ENCODE measurements at regions not wholly inside any gene's neighbourhood (a gene's known extent, or its start where the extent isn't known, plus 50 kb on each side); places are given as distances from the start of the nearest gene placed in this dataset.
"Not testable (repeated sequence)": the region's sequence is repeated elsewhere in the genome, so short reads cannot be mapped to it uniquely, and the experiment has no call there.

DNA sequence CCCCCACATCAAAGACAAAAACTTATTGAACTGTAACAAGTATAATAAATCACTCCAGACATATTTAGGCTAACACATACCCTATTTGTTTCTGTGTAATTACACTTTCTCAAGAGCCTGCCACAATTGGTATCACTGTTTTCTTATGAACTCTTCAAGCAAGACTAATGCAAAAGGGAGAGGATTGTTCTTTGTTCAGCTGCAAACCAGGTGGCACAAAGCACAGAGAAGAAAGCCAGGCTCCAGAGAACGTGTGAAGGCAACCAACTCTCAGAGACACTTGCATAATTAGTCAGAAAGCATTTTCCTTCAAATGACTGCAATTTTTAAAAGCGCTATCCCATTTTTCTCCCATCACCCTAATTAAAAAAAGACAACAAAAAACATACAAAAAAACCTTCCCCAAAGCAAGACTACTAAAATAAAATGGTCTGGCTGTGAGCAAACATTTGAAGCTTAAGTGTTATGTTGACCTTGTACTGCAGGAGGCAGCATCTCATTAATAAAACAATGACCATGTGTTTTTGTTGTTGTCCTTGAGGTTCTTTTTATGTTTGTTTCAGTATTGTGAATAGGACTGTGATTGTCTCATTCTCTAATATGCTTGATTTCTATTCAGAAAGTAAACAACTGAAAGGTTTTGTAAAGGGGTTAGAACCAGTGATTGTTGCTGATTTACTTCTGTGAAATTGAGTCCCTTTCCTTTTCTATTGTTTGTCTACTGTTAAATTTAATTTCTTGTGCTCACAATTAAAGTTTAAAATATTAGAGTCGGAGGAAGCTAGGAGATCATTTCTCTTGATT lies 452.7 kb upstream of the PDE3A start:
- Histone ChIP-seq H3K4me3 (no peak overlapping the region), H3K27me3 (no peaks in the 10 kb centered on the region), H3K4me1 (ENCODE audit: low read depth) (no peaks in the 10 kb centered on the region), H3K36me3 (no peaks in the 10 kb centered on the region), H3K9me3 (ENCODE audit: low read depth) (no peaks in the 10 kb centered on the region), H3K27ac (no peak overlapping the region)
- DNase-seq (ENCODE audit: low read depth in 1 of 2, low spot score in 1 of 2) = peak; percentile 47 to 78
- TF ChIP-seq, protein P1, sequence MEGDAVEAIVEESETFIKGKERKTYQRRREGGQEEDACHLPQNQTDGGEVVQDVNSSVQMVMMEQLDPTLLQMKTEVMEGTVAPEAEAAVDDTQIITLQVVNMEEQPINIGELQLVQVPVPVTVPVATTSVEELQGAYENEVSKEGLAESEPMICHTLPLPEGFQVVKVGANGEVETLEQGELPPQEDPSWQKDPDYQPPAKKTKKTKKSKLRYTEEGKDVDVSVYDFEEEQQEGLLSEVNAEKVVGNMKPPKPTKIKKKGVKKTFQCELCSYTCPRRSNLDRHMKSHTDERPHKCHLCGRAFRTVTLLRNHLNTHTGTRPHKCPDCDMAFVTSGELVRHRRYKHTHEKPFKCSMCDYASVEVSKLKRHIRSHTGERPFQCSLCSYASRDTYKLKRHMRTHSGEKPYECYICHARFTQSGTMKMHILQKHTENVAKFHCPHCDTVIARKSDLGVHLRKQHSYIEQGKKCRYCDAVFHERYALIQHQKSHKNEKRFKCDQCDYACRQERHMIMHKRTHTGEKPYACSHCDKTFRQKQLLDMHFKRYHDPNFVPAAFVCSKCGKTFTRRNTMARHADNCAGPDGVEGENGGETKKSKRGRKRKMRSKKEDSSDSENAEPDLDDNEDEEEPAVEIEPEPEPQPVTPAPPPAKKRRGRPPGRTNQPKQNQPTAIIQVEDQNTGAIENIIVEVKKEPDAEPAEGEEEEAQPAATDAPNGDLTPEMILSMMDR (IDR thresholded peaks at IDR 0.05; ENCODE audit: low read depth, low read length) = peak; percentile 65

DNA sequence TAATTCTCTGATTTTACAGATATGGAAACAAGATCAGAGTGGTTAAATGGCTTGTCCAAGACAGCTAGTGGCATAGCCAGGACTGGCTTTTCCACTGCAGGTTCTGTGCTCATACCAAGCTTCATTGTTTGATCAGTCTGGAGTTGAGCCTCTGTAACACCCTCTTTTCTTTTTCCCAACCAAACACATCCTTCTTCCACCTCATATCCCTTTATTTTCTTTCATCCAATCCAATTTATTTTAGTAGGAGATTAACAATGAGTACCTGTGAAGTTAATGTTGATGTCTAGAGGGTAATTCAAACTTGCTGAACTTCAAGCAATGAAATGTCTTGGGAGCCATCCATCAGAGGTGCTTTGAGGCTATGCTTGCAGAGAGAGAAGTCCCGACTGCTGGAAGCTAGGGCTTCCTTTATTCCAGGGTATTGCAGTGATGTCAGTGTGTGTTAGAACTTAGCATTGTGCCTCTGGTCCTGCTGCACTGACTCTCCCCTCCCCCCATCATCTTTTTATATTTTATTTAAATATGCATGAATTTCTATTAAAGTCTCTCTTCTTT lies 452.1 kb upstream of the PDE3A start:
- DNase-seq (ENCODE audit: low read depth in 1 of 2, low spot score in 1 of 2) = no peak
- Histone ChIP-seq H3K4me1 (ENCODE audit: low read depth) (no peaks in the 10 kb centered on the region), H3K36me3 (no peaks in the 10 kb centered on the region), H3K4me3 (no peak overlapping the region), H3K27ac (no peak overlapping the region), H3K27me3 (no peaks in the 10 kb centered on the region), H3K9me3 (ENCODE audit: low read depth) (no peaks in the 10 kb centered on the region)
- TF ChIP-seq, protein P1 (IDR thresholded peaks at IDR 0.05; ENCODE audit: low read depth, low read length) = no peak

DNA sequence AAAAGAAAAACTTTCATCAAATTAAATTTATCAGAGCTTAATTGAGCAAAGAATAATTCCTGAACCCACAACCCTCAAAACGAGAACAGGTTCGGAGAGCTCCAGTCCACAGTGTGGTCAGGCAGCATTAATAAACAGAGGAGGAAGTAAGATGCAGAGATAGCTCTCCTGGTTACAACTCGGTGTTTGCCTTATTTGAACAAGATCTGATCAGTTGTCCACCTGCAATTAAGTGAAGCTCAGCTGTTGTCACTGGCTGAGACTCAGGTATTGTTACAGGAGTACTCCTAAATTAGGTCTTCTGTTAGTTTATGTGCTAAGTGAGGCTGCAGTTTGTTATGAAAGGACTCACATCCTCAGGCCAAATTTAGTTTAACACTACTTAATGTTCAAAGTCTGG lies 451.4 kb upstream of the PDE3A start:
- no peaks in the 10 kb centered on the region for H3K36me3 ChIP-seq
- H3K27me3 ChIP-seq = no peaks in the 10 kb centered on the region
- TF ChIP-seq, protein P1 (IDR thresholded peaks at IDR 0.05; ENCODE audit: low read depth, low read length) = no peak
- H3K4me1 ChIP-seq (ENCODE audit: low read depth) = no peaks in the 10 kb centered on the region
- no peak overlapping the region for H3K27ac ChIP-seq
- DNase-seq (ENCODE audit: low read depth in 1 of 2, low spot score in 1 of 2) = no peak
- H3K4me3 ChIP-seq = no peak overlapping the region
- no peaks in the 10 kb centered on the region for H3K9me3 ChIP-seq (ENCODE audit: low read depth)

DNA sequence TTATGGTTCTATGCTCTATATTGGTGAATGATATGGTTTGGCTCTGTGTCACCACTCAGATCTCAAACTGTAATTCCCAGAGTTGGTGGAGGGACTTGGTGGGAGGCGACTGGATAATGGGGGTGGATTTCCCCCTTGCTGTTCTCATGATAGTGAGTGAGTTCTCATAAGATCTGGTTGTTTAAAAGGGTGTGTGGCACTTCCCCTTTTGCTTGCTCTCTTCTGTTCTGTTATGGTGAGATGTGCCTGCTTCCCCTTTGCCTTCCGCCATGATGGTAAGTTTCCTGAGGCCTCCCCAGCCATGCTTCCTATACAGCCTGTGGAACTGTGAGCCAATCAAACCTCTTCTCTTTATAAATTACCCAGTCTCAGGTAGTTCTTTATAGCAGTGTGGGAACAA lies 446.6 kb upstream of the PDE3A start:
- not testable (repeated sequence) for H3K4me3 ChIP-seq; DNase-seq (ENCODE audit: low read depth in 1 of 2, low spot score in 1 of 2); H3K27me3 ChIP-seq; H3K27ac ChIP-seq; H3K4me1 ChIP-seq (ENCODE audit: low read depth); H3K9me3 ChIP-seq (ENCODE audit: low read depth); H3K36me3 ChIP-seq

DNA sequence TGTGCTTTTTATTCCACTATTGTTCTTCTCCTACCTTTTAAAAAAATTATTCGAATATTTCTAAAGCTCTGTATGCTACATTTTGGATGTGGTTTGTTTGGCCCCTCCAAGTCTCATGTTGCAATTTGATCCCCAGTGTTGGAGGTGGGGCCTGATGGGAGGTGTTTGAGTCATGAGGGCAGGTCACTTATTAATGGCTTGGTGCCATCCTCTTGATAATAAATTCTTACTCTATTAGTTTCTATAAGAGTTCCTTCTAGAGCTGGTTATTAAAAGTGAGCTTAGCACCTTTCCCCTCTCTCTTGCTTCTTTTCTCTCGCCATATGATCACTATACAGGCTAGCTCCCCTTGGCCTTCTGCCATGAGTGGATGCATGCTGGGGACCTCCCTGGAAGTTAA lies 445.6 kb upstream of the PDE3A start:
- Histone ChIP-seq H3K27ac (no peak overlapping the region), H3K4me3 (no peak overlapping the region), H3K4me1 (ENCODE audit: low read depth) (no peaks in the 10 kb centered on the region), H3K27me3 (no peaks in the 10 kb centered on the region), H3K36me3 (no peaks in the 10 kb centered on the region), H3K9me3 (ENCODE audit: low read depth) (no peaks in the 10 kb centered on the region)
- DNase-seq (ENCODE audit: low read depth in 1 of 2, low spot score in 1 of 2) = no peak
- TF ChIP-seq, protein P1 (IDR thresholded peaks at IDR 0.05; ENCODE audit: low read depth, low read length) = no peak

DNA sequence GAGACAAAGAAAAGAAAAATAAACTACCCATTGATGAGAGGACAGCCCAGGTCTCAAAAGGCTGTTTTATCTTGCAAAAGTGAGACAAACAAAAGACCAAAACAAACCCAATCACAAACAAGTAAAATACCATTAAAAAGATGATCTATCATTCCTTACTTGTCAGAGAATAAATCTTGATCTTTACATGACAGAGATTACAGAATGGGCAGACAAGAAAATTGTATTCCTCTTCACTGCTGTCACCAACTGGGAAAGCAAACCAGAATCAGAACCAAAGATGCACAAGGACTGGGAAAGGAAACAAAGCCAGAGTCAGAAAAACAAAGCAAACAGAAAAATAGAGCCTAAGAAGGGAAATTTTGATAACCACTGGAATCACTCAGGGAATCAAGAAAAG lies 444.0 kb upstream of the PDE3A start:
- no peaks in the 10 kb centered on the region for H3K9me3 ChIP-seq (ENCODE audit: low read depth)
- no peak overlapping the region for H3K27ac ChIP-seq
- H3K36me3 ChIP-seq = no peaks in the 10 kb centered on the region
- no peaks in the 10 kb centered on the region for H3K4me1 ChIP-seq (ENCODE audit: low read depth)
- DNase-seq (ENCODE audit: low read depth in 1 of 2, low spot score in 1 of 2) = no peak
- H3K4me3 ChIP-seq = no peak overlapping the region
- TF ChIP-seq, protein P1 (IDR thresholded peaks at IDR 0.05; ENCODE audit: low read depth, low read length) = no peak
- no peaks in the 10 kb centered on the region for H3K27me3 ChIP-seq

Data from cardiac muscle cell (in vitro differentiated cells and primary cell).